Omental fat pad (tissue), 3 donors: ENCODE measurements at regions not wholly inside any gene's neighbourhood (a gene's known extent, or its start where the extent isn't known, plus 50 kb on each side); places are given as distances from the start of the nearest gene placed in this dataset.

Experiments used
- ATAC-seq: fragments of 150-250 bp; one replicate; pipeline ENCODE4 v1.9.1; 2016; ENCODE audit warnings: mild to moderate bottlenecking, moderate library complexity; ENCODE audit not compliant: low FRiP score
- DNase-seq: peaks from one replicate; pipeline ENCODE4 v3.0.0-alpha.2; 2019; ENCODE audit warnings: low spot score
- TF ChIP-seq, protein P1 (sequence below), 3 donors: fragments of 450-650 bp; IDR thresholded peaks; one replicate each; pipeline ENCODE4 v1.5.1; 2016 to 2017; ENCODE audit warnings: antibody characterized with exemption in 3 of 3, mild to moderate bottlenecking in 3 of 3, moderate library complexity in 2 of 3

DNA sequence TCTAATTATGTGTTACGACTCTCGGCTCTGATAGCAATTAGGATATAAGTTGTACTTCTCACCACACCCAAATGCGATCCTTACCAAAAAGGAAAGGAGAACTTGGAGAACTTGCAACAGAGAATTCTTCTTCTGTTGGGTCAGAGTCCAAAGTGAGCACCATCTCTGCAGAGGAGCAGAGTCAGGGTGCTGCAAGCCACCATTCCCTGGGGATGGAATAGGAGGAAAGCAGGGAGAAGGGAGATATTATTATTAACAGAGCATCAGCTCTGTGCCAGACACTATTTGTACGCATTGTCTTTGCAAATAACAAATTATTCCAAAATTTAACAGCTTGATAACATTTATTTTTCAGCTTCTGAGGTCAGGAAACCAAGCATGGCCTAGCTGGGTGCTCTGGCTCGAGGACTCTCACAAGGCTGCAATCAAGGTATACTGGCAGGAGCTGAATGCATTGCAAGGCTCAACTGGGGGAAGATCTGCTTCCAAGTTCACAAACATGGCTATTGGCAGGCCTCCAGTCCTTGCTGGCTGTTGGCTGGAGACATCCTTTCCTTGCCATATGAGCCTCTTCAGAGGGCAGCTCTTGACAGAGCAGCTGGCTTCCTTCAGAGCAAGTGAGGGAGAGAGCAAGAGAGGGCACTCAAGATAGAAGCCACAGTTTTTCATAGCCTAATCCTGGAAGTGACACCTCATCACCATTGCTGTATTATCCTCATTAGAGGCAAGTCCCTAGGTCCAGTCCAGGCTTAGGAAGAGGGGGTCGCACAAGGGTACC, 296.2 kb upstream of the CDH5 start:
- TF ChIP-seq, protein P1, sequence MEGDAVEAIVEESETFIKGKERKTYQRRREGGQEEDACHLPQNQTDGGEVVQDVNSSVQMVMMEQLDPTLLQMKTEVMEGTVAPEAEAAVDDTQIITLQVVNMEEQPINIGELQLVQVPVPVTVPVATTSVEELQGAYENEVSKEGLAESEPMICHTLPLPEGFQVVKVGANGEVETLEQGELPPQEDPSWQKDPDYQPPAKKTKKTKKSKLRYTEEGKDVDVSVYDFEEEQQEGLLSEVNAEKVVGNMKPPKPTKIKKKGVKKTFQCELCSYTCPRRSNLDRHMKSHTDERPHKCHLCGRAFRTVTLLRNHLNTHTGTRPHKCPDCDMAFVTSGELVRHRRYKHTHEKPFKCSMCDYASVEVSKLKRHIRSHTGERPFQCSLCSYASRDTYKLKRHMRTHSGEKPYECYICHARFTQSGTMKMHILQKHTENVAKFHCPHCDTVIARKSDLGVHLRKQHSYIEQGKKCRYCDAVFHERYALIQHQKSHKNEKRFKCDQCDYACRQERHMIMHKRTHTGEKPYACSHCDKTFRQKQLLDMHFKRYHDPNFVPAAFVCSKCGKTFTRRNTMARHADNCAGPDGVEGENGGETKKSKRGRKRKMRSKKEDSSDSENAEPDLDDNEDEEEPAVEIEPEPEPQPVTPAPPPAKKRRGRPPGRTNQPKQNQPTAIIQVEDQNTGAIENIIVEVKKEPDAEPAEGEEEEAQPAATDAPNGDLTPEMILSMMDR (IDR thresholded peaks at IDR 0.05) = no peak
- DNase-seq (no peak), ATAC-seq (no peak)

DNA sequence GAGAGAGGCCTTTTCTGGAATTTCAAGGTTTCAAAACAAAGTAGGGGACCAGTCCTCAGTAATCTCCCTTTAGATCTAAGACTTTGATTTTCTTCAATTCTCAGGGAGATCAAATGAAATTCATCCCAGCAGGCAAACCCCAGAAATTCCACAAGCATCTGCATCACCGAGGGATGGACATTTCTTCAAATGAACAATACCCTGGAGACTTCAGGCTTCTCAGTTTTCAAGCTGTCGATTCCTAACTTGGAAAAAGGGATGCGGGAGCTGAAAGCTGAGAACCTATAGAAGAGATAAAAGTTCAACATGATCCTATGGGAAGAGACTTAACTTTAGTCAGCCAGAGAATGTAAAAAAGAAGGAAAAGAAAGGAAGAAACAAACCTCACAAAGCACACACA, 296.9 kb upstream of the CDH5 start:
- ATAC-seq = no peak
- DNase-seq = no peak

DNA sequence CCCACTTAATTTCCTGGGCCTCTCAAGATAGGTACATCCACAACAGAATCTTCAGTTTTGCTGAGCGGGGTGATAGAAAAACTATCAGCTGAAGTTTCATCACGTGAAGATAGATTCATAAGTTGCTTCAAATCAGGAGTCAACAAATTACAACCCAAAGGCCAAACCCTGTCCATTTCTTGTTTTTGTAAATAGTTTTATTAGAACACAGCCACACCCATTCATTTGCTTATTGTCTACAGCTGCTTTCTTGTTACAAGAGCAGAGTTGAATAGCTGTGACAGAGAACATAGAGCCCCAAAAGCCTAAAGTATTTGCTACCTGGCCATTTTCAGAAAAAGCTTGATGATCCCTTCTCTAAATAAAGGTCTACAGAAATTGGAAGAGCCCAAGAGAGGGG, 300.1 kb upstream of the CDH5 start:
- DNase-seq (no peak), ATAC-seq (no peak)

More for the DNA sequence above, 296.9 kb upstream of the CDH5 start:
- TF ChIP-seq, protein P1 (IDR thresholded peaks at IDR 0.05) = no peak

DNA sequence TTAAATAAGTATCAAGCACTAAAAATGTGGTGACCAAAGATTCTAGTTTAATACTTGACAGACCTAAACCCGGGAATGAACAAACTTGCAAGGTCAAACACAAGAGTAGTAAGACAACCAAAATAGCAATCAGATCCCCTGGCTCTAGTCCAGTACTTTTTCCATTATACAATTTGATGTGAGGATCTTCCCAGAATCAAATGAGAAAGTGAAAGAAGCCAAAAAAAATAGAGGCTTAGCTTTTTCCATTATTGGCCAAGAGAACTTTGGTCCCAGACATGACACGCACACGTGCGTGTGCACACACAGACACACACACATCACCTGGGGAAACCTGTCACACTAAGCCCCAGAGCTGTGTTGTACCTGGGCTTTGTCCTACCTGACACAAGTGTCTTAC, 300.6 kb upstream of the CDH5 start:
- ATAC-seq (no peak), DNase-seq (no peak)
- TF ChIP-seq, protein P1 (IDR thresholded peaks at IDR 0.05) = no peak

More for the DNA sequence above, 300.1 kb upstream of the CDH5 start:
- TF ChIP-seq, protein P1 (IDR thresholded peaks at IDR 0.05) = no peak

DNA sequence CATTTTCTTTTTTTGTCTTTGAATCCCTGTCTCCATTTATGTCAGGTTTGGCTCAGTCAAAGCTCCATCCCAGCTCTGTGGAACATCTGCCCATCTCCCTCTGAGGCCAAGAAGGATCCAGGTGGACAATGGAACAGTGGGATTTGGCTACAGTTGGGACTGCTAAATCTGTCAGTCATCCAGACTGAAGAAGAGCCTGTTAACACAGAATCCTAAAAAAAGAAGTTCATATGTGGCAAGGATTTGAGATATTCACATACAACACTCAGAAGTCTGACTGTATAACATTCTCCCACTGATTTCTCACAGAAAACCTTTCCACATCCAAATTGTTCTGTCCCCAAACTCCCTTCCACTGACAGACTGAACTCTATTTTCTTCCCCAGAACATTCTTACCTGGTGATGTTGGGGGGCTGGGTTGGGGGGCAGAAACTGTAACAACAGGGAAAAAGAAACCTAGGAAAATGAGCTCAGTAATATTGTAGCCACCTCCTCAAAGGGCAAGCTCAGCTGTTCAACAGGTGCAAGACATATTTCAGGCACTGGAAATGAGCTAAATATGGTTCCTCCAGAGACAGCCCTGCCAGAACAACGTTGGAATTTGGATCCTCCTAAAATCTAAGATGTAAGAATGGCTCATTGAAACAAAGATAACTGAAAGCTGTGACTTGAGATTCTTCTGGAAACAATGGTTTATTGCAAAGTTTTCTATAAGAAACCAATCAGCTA, 301.5 kb upstream of the CDH5 start:
- TF ChIP-seq, protein P1 (IDR thresholded peaks at IDR 0.05) = no peak
- no peak for DNase-seq
- no peak for ATAC-seq

DNA sequence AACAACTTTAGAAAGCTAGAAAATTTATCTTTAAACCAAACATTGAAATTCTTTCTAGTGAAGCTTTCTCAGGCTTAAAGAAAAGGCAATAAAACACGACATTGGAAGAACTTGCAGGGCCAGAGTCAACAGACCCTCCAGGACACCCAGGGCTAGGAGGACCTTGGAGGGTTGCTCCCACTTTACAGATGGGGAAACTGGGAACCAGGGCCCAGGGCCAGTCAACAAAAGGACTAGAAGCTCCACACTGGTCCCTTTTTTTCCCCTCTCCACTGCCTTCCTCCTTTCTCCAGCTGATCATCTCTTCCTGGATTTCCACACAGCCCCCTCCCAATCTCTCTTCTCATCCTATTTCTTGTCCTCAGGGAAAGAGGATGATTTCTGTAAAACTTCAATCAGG, 307.7 kb upstream of the CDH5 start:
- DNase-seq (no peak), ATAC-seq (no peak)
- TF ChIP-seq, protein P1 (IDR thresholded peaks at IDR 0.05) = no peak
